ENCODE measurements at regions not wholly inside any gene's neighbourhood (a gene's known extent, or its start where the extent isn't known, plus 50 kb on each side); places are given as distances from the start of the nearest gene placed in this dataset.

DNA sequence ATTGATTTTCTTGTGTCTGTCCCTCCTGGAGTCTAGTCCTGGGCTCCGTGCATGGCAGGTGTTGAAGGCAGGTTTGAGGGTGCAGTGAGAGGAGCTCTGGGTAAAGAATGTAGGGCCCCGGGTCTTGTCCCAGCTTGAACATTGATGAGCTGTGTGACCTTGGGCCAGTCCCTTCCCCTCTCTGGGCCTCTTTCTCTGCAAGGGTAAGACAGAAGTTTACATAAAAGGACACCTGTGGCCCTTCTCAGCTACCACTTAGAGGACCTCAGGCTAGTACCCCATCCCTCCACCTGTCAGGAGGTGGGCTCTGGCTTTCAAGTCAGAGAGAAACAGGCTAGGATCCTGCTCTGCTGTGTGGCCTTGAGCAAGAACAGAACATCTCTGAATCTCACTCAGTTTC is 55.3 kb upstream of the CTNNBL1 start:
- DNase-seq (no peak), ATAC-seq (ENCODE audit: insufficient read depth, low FRiP score) (no peak)
- Histone ChIP-seq H3K4me1 (ENCODE audit: control insufficient read depth in 5 of 5, insufficient read depth in 5 of 5, low read length in 5 of 5) (no peaks in the 10 kb centered on the region), H3K27ac (ENCODE audit: low read depth in 1 of 2, low read length in 1 of 2) (no peak overlapping the region), H3K4me3 (no peak overlapping the region), H3K9me3 (ENCODE audit: control insufficient read depth in 4 of 4, insufficient read depth in 3 of 4, low read length in 3 of 4) (peaks cover 0 to 22% (median 2%) of the 10 kb centered on the region in 4 donors), H3K27me3 (ENCODE audit: control insufficient read depth in 3 of 3, insufficient read depth in 3 of 3, low read length in 2 of 3) (peaks cover 3 to 24% (median 8%) of the 10 kb centered on the region in 3 donors), H3K36me3 (ENCODE audit: control insufficient read depth in 4 of 4, insufficient read depth in 4 of 4, low read length in 4 of 4) (no peaks in the 10 kb centered on the region), H3K9ac (ENCODE audit: insufficient read depth in 1 of 2, low read length in 2 of 2) (no peak overlapping the region)
- TF ChIP-seq, protein P1, sequence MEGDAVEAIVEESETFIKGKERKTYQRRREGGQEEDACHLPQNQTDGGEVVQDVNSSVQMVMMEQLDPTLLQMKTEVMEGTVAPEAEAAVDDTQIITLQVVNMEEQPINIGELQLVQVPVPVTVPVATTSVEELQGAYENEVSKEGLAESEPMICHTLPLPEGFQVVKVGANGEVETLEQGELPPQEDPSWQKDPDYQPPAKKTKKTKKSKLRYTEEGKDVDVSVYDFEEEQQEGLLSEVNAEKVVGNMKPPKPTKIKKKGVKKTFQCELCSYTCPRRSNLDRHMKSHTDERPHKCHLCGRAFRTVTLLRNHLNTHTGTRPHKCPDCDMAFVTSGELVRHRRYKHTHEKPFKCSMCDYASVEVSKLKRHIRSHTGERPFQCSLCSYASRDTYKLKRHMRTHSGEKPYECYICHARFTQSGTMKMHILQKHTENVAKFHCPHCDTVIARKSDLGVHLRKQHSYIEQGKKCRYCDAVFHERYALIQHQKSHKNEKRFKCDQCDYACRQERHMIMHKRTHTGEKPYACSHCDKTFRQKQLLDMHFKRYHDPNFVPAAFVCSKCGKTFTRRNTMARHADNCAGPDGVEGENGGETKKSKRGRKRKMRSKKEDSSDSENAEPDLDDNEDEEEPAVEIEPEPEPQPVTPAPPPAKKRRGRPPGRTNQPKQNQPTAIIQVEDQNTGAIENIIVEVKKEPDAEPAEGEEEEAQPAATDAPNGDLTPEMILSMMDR (IDR thresholded peaks at IDR 0.05; ENCODE audit: control extremely low read depth, extremely low read depth): no peak
- WGBS, 2 donors: 82 to 98% methylated on average over 2 of the region's 2 CpGs

DNA sequence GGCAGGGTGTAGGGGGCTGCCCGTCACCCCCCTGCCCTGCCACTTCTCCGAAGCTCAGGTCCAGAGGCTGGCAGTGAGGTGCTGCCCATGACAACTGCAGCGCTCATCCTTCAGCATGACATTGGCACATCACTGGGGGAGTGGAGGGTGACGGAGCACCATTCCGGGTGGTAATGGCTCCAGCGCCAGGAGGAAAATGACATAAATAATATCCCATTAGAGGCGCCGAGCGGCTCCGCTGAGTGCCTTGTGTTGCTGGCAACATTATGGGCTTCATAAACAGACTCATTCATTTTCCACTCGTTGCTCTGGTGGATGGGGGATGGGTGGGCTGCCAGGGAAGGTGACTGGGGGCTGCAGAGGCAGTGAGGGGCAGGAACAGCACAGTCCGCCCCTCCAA is 56.9 kb upstream of the CTNNBL1 start:
- WGBS, 2 donors: 82 to 86% methylated on average over 12 of the region's 12 CpGs
- peaks cover 3 to 12% (median 8%) of the 10 kb centered on the region in 3 donors for H3K27me3 ChIP-seq (ENCODE audit: control insufficient read depth in 3 of 3, insufficient read depth in 3 of 3, low read length in 2 of 3)
- no peak overlapping the region for H3K4me3 ChIP-seq
- H3K9ac ChIP-seq (ENCODE audit: insufficient read depth in 1 of 2, low read length in 2 of 2): no peak overlapping the region
- DNase-seq (no peak), ATAC-seq (ENCODE audit: insufficient read depth, low FRiP score) (no peak)
- H3K4me1 ChIP-seq (ENCODE audit: control insufficient read depth in 5 of 5, insufficient read depth in 5 of 5, low read length in 5 of 5): no peaks in the 10 kb centered on the region
- H3K9me3 ChIP-seq (ENCODE audit: control insufficient read depth in 4 of 4, insufficient read depth in 3 of 4, low read length in 3 of 4): peaks cover 0 to 22% (median 2%) of the 10 kb centered on the region in 4 donors
- H3K36me3 ChIP-seq (ENCODE audit: control insufficient read depth in 4 of 4, insufficient read depth in 4 of 4, low read length in 4 of 4): no peaks in the 10 kb centered on the region
- no peak overlapping the region for H3K27ac ChIP-seq (ENCODE audit: low read depth in 1 of 2, low read length in 1 of 2)
- TF ChIP-seq, protein P1 (IDR thresholded peaks at IDR 0.05; ENCODE audit: control extremely low read depth, extremely low read depth): no peak

DNA sequence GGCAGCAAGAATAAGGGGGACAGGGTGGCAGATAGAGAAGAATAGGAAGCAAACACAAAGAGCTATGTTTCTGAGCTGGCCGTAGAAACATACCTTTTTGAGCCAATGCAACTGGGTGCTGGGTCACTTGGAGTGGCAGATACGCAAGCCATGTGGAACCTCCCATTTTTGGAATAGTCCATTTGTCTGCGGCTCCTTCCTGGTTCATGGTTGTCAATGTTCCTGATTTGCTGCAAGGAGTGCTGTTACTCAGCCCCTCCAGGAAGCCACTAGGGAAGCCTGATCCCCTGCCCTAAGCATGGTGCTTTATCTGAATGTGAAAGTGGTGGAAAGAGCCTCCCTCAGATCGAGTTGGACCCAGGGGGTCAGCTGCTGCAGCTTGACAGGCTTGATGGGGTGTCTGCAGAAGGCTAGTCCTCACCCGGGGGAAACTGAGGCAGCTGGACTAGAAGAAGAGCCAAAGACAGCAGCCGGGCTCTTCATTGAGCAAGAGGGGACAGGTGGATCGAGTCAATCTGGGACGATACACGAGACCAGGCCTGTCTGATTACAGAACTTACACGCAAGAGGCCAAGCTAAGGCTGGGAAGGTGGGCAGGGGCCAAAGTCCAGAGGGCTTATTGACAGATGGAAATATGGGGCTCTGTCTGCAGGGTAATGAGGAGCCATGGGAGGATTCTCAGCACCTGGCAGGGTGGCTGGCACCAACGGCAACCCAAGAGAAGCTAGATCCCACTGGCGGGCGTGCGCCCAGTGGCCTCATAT is 57.4 kb upstream of the CTNNBL1 start:
- DNase-seq: no peak
- Histone ChIP-seq H3K27ac (ENCODE audit: low read depth in 1 of 2, low read length in 1 of 2) (no peak overlapping the region), H3K4me1 (ENCODE audit: control insufficient read depth in 5 of 5, insufficient read depth in 5 of 5, low read length in 5 of 5) (no peaks in the 10 kb centered on the region), H3K27me3 (ENCODE audit: control insufficient read depth in 3 of 3, insufficient read depth in 3 of 3, low read length in 2 of 3) (peaks cover under 1 to 8% (median 7%) of the 10 kb centered on the region in 3 donors), H3K9me3 (ENCODE audit: control insufficient read depth in 4 of 4, insufficient read depth in 3 of 4, low read length in 3 of 4) (peaks cover 0 to 22% (median 2%) of the 10 kb centered on the region in 4 donors), H3K4me3 (no peak overlapping the region), H3K9ac (ENCODE audit: insufficient read depth in 1 of 2, low read length in 2 of 2) (no peak overlapping the region), H3K36me3 (ENCODE audit: control insufficient read depth in 4 of 4, insufficient read depth in 4 of 4, low read length in 4 of 4) (no peaks in the 10 kb centered on the region)
- ATAC-seq (ENCODE audit: insufficient read depth, low FRiP score): no peak
- TF ChIP-seq, protein P1 (IDR thresholded peaks at IDR 0.05; ENCODE audit: control extremely low read depth, extremely low read depth): no peak
- WGBS, 2 donors: 74 to 90% methylated on average over 13 to 14 of the region's 14 CpGs

All from lung (tissue), 11 donors.